ENCODE measurements at regions not wholly inside any gene's neighbourhood (a gene's known extent, or its start where the extent isn't known, plus 50 kb on each side); places are given as distances from the start of the nearest gene placed in this dataset.

DNA sequence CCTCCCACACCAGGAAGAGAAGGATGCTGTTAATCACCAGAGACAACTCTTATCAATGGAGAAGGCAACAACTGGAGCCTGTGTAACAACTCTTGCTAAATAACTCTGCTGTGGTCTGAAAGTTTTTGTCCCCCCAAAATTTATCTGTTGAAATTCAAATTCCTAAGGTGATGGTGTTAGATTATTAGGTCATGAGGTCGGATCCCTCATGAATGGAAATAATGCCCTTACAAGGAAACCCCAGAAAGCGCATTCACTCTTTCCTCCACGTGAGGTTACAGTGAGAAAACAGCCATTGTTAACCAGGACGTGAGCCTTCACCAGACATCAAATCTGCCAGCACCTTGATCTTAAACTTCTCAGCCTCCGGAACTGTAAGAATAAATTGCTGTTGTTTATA, 141.9 kb upstream of the CXADR start:
- no peaks in the 10 kb centered on the region for H3K9me3 ChIP-seq
- no peak overlapping the region for H3K27ac ChIP-seq
- 26 to 28% (median 27%) methylated on average over 5 of the region's 5 CpGs for WGBS, 4 donors
- no peaks in the 10 kb centered on the region for H3K4me1 ChIP-seq
- no peaks in the 10 kb centered on the region for H3K36me3 ChIP-seq
- TF ChIP-seq POLR2A (IDR thresholded peaks at IDR 0.05) = no peak
- TF ChIP-seq, protein P1, sequence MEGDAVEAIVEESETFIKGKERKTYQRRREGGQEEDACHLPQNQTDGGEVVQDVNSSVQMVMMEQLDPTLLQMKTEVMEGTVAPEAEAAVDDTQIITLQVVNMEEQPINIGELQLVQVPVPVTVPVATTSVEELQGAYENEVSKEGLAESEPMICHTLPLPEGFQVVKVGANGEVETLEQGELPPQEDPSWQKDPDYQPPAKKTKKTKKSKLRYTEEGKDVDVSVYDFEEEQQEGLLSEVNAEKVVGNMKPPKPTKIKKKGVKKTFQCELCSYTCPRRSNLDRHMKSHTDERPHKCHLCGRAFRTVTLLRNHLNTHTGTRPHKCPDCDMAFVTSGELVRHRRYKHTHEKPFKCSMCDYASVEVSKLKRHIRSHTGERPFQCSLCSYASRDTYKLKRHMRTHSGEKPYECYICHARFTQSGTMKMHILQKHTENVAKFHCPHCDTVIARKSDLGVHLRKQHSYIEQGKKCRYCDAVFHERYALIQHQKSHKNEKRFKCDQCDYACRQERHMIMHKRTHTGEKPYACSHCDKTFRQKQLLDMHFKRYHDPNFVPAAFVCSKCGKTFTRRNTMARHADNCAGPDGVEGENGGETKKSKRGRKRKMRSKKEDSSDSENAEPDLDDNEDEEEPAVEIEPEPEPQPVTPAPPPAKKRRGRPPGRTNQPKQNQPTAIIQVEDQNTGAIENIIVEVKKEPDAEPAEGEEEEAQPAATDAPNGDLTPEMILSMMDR (IDR thresholded peaks at IDR 0.05) = no peak
- ATAC-seq (no peak), DNase-seq (no peak)
- H3K27me3 ChIP-seq = peaks cover 0 to 6% (median 0%) of the 10 kb centered on the region in 9 donors
- intact Hi-C loops (cut with DNase I) = no loop called here
- no peak overlapping the region for H3K4me3 ChIP-seq

DNA sequence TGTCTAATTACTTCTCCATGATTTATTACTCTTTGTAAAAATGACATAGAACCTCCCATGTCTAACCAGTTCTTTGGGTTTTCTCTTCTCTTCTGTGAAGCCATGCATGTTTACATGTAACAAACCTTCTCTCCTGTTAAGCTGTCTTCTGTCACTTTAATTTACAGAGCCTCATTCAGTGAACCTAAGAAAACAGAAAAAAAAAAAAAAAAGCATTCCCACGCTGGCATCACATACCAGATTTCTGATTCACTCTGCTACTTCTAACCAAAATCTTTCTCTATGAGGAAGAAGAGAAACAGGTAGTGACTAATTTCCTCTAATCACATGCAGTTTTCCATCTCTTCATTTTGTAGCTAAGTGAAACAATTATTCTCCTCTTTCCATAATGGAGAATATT, 141.4 kb upstream of the CXADR start:
- H3K27me3 ChIP-seq = peaks cover 0 to 6% (median 0%) of the 10 kb centered on the region in 9 donors
- no peak overlapping the region for H3K4me3 ChIP-seq
- H3K27ac ChIP-seq = no peak overlapping the region
- intact Hi-C loops (cut with DNase I) = no loop called here
- H3K4me1 ChIP-seq = no peaks in the 10 kb centered on the region
- ATAC-seq (no peak), DNase-seq (no peak)
- no peaks in the 10 kb centered on the region for H3K36me3 ChIP-seq
- 11 to 20% (median 18%) methylated on average over 1 of the region's 1 CpG for WGBS, 4 donors
- TF ChIP-seq POLR2A (IDR thresholded peaks at IDR 0.05) = no peak
- TF ChIP-seq, protein P1 (IDR thresholded peaks at IDR 0.05) = no peak
- H3K9me3 ChIP-seq = no peaks in the 10 kb centered on the region

DNA sequence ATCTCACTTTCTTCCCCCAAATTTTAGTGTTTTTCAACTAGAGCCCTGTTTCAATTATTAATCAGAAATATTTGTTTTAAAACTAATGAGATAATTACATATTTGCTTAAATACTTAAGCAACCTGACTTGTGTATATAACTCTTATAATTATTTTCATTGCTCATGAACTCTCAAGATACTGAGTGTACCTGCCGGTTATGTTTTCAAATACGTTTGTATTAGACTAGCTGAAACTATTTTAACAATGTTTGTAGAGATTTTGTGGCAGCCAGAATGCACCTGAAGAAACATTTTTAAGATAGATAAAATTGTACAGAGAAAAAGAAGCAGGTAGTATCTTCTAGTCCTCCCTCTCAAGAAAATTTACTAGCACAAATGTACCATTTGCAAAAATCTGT, 140.6 kb upstream of the CXADR start:
- ATAC-seq = no peak
- intact Hi-C loops (cut with DNase I) = no loop called here
- no peak for TF ChIP-seq POLR2A (IDR thresholded peaks at IDR 0.05)
- TF ChIP-seq, protein P1 (IDR thresholded peaks at IDR 0.05) = no peak
- no peak overlapping the region for H3K4me3 ChIP-seq
- H3K36me3 ChIP-seq = no peaks in the 10 kb centered on the region
- peaks cover 0 to 6% (median 0%) of the 10 kb centered on the region in 9 donors for H3K27me3 ChIP-seq
- DNase-seq = no peak
- H3K4me1 ChIP-seq = no peaks in the 10 kb centered on the region
- H3K9me3 ChIP-seq = no peaks in the 10 kb centered on the region
- WGBS, 4 donors = 76 to 85% (median 83%) methylated on average over 2 of the region's 2 CpGs
- no peak overlapping the region for H3K27ac ChIP-seq

DNA sequence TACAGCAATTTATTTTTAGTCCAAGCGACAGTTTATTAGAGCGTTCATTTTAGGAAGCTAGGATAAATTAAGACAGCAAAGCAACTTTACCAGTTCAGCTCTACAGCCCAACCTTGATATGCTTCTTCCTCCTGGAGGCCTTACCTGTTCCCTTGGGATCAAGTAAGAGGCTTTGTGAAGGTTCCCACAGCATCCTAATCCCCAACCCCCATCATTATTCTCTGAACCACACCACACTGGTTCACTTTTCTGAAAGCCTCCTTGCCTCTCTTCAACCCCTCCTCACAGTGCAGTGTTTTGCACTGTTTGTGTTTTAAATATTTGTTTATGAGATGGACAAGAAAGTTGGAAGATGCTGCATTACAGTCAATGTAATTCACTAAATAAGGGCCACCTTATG, 126.3 kb upstream of the CXADR start:
- intact Hi-C loops (cut with DNase I) = loop anchor here in 7 of 10 donors (1.0 to 10.0 kb wide), 7 partner anchors 126 to 202 kb away; partner anchors contain the start of gene CXADR (in 2 of the 7)
- DNase-seq = no peak
- H3K36me3 ChIP-seq = no peaks in the 10 kb centered on the region
- no peaks in the 10 kb centered on the region for H3K4me1 ChIP-seq
- no peak overlapping the region for H3K4me3 ChIP-seq
- TF ChIP-seq, protein P1 (IDR thresholded peaks at IDR 0.05) = no peak
- TF ChIP-seq POLR2A (IDR thresholded peaks at IDR 0.05) = no peak
- H3K27ac ChIP-seq = no peak overlapping the region
- no peak for ATAC-seq
- H3K9me3 ChIP-seq = peaks cover 0 to 12% (median 0%) of the 10 kb centered on the region in 12 donors
- 28 to 36% (median 31%) methylated on average over 2 of the region's 2 CpGs for WGBS, 4 donors
- H3K27me3 ChIP-seq = no peaks in the 10 kb centered on the region

Measured in heart left ventricle (tissue), 16 donors.